ENCODE measurements at regions not wholly inside any gene's neighbourhood (a gene's known extent, or its start where the extent isn't known, plus 50 kb on each side); places are given as distances from the start of the nearest gene placed in this dataset.

DNA sequence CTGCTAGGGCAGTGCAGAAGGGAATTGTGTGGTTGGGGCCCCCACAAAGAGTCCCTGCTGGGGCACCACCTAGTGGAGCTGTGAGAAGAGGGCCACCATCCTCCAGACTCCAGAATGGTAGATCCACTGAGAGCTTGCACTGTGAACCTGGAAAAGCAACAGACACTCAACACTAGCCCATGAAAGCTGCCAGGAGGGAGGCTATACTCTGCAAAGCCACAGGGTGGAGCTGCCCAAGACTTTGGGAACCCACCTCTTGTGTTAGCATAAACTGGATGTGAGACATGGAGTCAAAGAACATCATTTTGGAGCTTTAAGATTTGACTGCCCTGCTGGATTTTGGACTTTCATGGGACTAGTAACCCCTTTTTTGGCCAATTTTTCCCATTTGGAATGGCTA lies 328.4 kb upstream of the KHDRBS2 start:
- no peak for TF ChIP-seq CTCF (IDR thresholded peaks at IDR 0.05)
- intact Hi-C loops (cut with DNase I), result no loop called here
- ATAC-seq (no peak), DNase-seq (no peak)
- Histone ChIP-seq H3K36me3 (no peaks in the 10 kb centered on the region), H3K4me3 (no peak overlapping the region), H3K9me3 (peaks cover 0 to 31% (median 0%) of the 10 kb centered on the region in 11 donors), H3K27me3 (no peaks in the 10 kb centered on the region), H3K4me1 (no peaks in the 10 kb centered on the region), H3K27ac (no peak overlapping the region)

GRCh38 chr6:62613928-62614327 lies 327.9 kb upstream of the KHDRBS2 start:
- Histone ChIP-seq H3K36me3 (no peaks in the 10 kb centered on the region), H3K27me3 (no peaks in the 10 kb centered on the region), H3K9me3 (peaks cover 0 to 31% (median 0%) of the 10 kb centered on the region in 11 donors), H3K27ac (no peak overlapping the region), H3K4me3 (no peak overlapping the region), H3K4me1 (no peaks in the 10 kb centered on the region)
- TF ChIP-seq CTCF (IDR thresholded peaks at IDR 0.05), result no peak
- intact Hi-C loops (cut with DNase I), result no loop called here
- no peak for ATAC-seq
- DNase-seq, result no peak
- 55 to 62% methylated on average over 3 of the region's 3 CpGs for whole genome bisulfite sequencing, 2 donors

DNA sequence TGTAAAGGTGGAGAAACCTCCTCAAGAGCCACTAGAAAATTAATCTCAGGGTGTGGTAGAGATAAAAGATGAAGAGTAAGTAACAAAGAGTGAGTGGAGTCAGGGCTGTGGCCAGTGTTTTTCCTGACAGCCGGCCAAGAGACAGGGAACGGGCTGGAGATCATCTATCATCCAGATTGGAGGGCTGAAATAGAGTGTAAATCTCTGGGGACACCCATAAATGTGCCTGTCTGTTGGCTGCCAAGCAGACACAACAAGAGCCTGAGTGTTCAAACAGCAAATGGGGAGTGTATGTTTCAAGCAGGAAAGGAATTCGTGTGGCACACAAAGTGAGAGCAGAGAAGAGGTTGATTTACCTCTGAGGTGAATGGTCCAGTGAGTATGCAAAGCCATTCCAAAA lies 326.4 kb upstream of the KHDRBS2 start:
- ATAC-seq, result no peak
- no peaks in the 10 kb centered on the region for H3K36me3 ChIP-seq
- H3K4me3 ChIP-seq, result no peak overlapping the region
- intact Hi-C loops (cut with DNase I), result no loop called here
- no peak for DNase-seq
- H3K27ac ChIP-seq, result no peak overlapping the region
- no peak for TF ChIP-seq CTCF (IDR thresholded peaks at IDR 0.05)
- peaks cover 0 to 31% (median 0%) of the 10 kb centered on the region in 11 donors for H3K9me3 ChIP-seq
- WGBS, 2 donors, result 18 to 22% methylated on average over 3 of the region's 3 CpGs
- no peaks in the 10 kb centered on the region for H3K4me1 ChIP-seq
- no peaks in the 10 kb centered on the region for H3K27me3 ChIP-seq

GRCh38 chr6:62570372-62570771 lies 284.3 kb upstream of the KHDRBS2 start:
- Histone ChIP-seq H3K27ac (no peak overlapping the region), H3K4me1 (no peaks in the 10 kb centered on the region), H3K36me3 (no peaks in the 10 kb centered on the region), H3K4me3 (no peak overlapping the region), H3K27me3 (no peaks in the 10 kb centered on the region), H3K9me3 (peaks cover 0 to 12% (median 0%) of the 10 kb centered on the region in 11 donors)
- no peak for TF ChIP-seq CTCF (IDR thresholded peaks at IDR 0.05)
- intact Hi-C loops (cut with DNase I), result no loop called here
- no peak for DNase-seq
- no peak for ATAC-seq
- WGBS, 2 donors, result 77 to 81% methylated on average over 1 of the region's 1 CpG

DNA sequence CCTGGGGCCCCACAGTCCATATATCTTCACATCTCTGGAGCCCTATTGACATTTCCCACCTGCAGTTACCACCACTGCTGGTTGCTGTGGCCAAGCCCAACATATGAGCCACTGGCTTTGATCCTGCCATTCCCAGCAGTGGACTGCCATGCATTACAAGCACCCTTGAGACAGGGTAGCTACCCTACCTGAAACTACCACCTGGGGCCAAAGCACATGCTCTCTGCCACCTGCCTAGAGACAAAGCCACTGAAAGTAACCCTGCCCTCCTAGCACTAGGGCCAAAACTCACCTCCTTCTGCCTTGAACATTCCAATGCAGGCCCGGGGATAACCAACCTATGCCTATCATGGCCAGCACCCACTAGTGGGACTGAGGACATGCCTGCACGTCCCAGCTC lies 255.5 kb upstream of the KHDRBS2 start:
- TF ChIP-seq CTCF (IDR thresholded peaks at IDR 0.05), result no peak
- H3K27me3 ChIP-seq, result no peaks in the 10 kb centered on the region
- WGBS, 2 donors, result 73 to 82% methylated on average over 2 of the region's 2 CpGs
- no peaks in the 10 kb centered on the region for H3K36me3 ChIP-seq
- DNase-seq, result no peak
- H3K27ac ChIP-seq, result no peak overlapping the region
- no peaks in the 10 kb centered on the region for H3K4me1 ChIP-seq
- no peaks in the 10 kb centered on the region for H3K9me3 ChIP-seq
- intact Hi-C loops (cut with DNase I), result no loop called here
- no peak overlapping the region for H3K4me3 ChIP-seq
- no peak for ATAC-seq

Measured in heart right ventricle (tissue), 16 donors.